ELR (cell line): ENCODE measurements at regions not wholly inside any gene's neighbourhood (a gene's known extent, or its start where the extent isn't known, plus 50 kb on each side); places are given as distances from the start of the nearest gene placed in this dataset.

ENCODE experiments used
- DNase-seq: peaks from one replicate; pipeline ENCODE4 v3.0.0-alpha.2; 2015; ENCODE audit warnings: low read depth

DNA sequence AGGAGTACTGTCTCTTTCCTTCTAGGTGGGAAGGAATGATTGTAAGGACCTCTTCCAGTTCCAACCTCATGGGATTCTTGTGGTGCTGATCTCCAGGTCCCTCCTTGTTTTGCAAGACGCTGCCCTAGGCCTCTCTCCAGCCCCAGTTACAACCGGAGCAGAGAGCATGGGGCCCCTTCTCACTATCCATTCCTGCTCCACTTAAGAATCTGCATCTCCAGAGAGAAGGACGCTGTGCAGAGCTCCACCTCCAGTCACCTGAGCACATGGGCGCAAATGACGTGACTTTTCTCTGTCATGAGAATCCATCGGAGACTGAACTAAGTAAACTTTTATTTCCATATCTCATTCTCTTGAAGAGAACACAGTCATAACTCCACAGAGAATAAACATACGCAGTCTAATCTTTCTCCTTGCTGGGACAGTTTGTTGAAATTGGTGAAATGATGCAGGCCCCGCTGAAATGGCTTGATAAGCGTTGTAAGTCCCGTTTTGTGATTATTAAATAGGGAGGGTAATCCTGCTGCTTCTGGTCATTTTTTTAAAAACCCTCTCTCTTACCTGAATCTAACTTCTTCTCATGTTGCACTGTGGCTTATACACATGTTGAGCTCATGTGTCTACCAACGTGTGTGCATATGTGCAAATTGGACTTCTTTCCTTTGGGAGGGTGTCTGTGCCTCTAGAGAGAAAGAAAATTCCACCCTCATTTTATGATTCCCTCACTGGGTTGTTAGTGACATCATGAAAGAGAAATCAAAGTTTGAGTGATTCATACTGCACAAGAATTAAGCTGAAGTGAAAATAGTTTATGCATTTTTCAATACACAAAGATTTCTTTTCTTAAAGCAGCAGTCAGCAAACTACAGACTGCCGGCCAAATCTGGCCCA lies 133.2 kb upstream of the TBX20 start:
- no peak for DNase-seq

DNA sequence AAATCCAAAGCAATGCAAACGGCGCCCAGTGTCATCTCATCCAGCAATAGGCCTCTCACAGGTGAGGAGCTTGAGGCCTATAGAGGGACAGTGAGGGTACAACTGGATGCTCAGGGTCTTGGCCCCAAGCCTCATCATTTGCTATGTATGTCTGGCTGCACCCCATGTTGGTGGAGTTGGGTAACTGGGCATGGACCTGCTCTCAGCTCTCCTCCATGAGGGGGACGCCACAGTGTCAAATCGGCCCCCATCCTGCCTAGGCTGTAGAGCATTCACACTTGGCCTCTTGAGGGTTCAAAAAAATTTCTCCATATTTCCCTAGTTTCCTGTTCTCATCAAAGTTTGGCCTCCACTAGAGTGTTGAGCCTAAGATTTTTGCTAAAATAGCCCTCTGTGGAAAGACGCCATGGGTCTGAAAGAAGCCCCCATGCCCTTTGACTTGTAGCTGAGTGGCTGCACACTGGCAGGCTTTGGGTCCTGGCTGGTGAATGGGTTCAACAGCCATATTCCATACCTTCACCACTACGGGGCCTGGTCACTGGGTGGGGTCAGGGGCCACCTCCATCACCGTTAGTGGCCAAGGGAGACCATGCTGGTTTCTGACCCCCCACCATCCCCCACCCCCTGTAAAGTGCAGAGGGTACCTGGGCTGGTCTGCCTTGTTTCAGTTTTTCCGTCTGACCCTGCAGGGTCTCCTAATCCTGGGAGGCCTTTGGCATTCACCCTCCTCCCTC lies 132.3 kb upstream of the TBX20 start:
- no peak for DNase-seq

DNA sequence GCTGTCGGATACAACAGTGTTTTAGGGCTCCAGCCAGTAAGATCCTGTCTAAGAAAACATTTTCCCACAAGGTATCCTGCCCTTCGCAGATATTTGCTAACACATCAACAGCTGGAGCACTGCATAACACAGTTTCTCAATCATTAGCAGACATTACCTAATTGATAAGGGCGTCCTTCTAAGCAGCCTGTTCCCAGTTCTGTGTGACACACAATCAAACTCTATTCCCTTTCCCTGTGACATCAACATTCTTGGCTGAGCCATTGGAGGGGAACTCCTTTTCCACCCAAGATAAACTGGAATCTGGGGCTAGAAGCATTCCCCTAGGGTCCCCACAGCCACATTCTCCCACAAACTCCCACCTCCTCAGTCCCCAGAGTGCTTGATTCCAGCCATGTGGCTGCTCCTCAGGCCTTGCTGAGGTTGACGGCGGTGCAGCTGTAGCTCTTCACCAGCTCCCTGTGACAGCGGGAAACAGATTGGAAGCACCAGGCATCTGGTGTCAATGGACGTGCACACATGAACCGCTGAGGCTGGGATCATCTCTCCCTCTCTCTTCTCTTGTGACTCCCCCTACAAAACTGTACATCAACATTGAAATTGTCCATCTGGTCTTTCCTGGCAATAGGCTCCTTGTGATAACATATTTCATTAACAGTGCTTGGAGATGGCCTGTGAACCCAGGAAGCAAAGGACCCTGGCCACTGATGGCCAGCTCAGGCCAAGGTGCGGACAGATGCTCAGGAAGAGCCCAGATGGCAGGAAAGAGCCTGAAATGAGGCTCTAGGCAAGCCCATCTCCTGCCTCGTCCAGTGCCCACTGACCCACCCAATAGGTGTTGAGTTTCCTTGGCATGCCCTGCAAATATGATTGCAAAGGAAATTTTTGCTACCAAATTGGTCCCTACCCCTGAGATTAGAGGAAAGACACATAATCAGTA lies 131.1 kb upstream of the TBX20 start:
- DNase-seq = no peak

DNA sequence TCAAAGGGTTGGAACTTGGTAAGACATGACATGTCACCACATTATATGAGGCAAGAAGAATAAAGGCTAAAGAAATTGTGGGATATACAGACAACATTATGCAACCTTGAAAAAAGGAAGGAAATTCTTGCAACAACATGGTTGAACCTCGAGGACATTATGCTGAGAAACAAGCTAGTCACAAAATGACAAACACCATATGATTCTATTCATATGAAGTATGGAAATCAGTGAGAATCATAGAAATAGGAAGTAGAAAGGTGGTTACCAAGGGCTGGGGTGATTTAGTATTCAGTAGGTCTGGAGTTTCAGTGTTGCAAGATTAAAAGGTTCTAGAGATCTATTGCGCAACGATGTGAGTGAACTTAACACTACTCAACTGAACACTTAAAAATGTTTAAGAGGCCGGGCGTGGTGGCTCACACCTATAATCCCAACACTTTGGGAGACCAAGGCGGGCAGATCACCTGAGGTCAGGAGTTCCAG lies 126.9 kb upstream of the TBX20 start:
- DNase-seq = no peak

DNA sequence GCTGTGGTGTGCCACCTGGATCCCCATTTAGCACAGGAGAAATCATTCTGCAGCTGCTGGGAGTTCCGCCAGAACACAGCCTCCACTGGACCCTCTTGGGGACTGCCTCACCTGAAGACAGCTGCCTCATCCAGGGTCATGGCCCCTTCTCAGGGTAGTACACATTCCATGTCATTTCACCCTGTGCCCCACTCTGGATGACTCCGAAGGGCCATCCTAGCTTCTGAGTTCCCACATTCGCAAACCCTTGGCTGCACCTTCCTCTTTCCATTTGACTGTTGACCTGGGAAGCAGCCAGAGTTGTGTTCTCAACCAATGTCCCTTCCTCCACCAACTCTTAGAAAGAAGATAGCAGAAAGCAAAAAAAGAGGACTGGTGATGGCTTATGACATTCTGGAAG lies 125.6 kb upstream of the TBX20 start:
- DNase-seq = no peak

DNA sequence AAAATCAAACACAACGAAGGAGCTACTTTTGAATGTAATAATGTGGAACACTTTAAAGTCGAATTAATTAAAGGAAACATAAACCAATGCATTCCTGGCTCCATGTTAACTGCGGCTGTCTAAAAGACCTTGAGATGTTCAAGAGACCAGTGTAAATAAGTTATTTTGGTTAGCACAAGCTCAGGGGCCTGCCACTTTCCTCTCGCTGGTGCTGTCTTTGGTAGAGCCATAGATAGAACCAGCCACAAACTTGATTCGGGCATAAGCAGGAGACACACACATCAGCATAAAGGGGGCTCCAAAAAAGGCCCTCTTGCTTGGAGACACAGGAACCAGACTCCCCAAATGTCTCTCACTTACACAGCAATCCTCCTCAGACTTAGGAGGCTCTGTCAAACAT lies 121.6 kb upstream of the TBX20 start:
- DNase-seq = no peak

DNA sequence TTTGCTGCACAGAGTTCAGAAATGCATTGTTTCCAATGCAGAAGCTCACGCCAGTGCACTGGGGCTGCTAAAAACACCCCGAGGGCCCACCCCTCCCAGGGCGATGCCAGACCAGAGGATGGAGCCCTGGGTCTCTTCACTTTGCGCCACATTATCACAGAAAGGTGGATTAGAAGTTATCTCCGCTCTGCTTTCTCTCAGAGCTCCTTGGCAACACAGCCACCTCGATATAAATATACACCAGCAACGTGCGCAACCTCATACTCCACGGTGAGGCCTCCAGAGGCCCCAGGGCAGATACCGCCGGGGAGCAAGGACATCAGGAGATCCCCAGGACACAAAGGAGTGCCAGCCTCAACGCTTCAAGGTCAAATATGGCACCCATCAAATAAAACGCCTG lies 121.0 kb upstream of the TBX20 start:
- DNase-seq = no peak

DNA sequence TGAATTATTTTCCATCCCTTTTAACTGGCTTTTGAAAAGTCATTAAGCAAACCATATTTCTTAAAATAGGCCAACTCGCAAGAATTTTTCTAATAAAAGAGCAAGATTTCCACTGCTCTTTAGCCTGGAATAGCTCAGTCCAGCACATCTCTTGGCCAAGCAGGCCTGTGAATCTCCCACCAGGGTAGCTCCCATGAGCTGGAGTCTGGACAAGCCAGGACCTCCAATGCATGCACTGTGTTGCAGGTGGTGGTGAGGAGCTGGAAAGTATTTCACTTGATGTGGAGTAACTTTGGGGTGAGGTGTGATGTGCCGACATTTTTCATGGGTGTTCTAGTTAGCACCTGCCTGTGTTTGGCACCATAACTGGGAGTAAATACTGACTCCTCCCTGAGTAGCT lies 117.3 kb upstream of the TBX20 start:
- no peak for DNase-seq

DNA sequence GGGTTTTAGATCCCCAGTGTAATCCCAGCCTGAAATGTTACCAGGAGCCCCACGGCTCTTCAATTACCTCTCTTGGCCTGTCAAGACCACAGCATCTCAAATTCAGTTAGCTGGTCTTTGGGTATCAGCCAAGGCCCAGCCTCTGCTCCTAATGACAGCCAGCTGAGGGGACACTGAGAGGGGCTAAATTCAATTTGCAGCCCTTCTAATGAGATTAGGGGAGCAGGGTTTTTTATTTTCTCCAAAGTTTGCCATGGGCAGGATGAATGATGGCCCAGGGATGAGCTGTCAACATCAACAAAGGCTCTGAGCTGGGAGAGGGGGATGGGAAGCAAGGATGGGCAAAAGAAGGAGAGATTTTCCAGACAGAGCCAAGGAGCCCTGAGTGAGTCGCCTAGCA lies 116.8 kb upstream of the TBX20 start:
- DNase-seq = no peak

DNA sequence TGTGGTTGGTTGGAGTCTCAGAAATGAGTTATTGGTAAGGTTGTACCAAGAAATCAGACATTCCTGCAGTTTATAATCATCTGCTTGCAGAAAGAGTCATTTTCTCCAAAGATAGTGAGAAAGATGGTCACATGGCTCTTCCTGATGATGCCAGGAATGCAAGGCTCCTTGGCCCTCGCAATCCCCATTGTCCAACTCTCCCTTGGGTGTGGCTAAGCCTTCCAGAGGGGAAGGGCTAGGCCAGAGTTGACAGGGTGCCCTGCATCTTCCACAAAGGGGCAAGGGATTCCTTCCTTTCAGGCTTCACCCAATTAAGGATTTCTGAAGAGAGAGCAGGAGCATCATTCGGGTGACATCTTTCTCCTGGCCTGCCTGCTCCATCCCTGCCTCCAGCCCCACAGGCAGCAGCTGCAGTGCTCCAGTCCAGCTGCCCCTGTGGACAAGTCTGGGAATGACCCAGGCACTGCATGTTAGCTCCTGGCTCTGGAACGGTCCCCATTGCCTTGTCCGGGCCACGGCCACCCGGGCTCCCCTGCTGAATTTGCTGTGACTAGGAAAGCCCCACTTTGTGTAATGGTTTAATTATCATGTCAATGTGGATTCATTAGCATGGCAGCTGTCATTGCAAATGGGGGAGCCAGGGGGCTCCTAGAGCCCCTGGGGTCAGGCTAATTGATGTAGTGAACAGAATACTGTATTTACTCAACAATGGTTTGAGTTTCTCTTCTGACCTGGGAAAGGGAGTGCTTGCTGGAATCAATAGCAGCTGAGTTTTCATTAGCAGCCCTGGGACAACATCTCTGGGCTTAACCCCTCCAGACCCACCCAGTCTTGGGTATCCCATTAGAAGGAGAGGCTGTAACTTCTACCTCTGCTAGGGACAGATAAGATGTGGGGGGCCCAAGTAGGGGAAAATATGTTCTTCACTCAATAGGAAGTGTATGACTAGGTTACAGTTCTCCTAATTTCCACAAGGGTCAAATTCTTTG lies 112.6 kb upstream of the TBX20 start:
- DNase-seq = no peak

DNA sequence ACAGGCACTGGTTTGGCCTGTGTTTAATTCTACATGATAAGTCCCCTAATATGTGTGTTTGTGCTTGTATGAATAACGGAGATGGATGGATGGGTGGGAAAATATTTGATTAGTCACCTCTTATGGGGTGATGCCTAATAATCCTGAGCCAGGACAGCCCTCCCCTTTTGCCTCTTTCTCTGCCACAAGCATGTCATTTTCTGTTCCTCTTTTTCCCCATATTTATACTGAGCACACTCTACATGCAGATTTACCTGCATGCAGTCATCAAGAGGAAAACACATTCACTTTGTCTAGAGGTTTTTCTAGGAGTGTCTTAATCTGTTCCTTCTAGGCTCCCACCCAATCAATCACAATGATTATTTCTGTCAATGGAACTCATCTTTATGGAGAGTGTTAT lies 111.6 kb upstream of the TBX20 start:
- no peak for DNase-seq

DNA sequence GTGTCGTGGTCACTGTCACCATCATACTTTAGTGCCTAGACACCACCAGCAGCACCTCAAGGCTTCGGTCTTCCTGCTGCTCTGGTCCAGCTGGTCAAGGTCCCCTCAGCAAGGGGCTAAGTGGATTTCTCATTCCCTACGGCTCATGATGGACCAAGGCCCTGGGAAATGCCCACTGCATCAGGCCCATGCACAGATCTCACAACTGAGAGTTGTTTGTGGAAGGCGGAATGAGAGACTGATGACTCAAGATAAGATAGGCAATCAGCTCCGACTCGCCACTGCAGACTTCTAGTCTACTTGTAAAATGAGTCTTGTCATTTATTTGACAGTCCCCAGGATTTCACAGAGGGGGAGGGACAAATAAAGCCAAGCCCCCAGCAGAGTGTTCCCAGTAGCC lies 108.4 kb upstream of the TBX20 start:
- DNase-seq = no peak

DNA sequence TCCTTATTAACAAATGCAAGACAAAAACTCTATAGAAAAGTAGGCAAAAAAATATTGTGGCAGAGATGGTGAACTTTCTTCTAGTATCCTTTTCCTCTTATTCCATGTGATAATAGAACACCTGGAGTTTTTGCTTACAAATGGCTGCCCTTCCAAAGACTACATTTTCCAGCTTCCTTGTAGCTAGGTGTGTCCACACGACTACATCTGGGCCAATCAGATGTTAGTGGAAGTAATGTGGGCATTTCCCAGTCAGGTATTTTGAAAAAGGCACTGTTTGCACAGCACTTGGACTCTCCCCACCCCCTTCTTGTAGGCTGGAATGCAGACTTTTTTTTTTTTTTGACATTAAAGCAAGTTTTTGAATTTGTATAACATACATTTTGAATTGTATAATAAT lies 105.5 kb upstream of the TBX20 start:
- DNase-seq = no peak

DNA sequence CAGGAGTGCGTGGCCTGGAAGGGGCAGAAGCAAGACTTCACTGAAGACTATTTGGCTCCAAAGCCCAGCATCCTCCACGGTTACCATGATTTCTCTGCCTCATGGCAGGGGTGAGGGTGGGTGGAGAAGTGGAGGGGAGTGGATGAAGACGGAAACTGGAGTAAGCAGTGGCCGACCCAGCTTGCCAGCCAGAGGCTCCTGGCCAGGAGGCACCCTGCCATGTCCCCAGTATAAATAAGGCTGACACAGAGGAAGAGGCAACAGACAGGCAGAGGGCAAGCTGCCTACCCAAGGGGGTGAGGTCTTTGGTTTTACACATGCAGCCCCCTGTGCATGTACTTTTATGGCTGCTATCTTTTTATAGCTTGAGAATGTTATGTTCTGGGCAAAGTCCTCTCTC lies 102.6 kb upstream of the TBX20 start:
- no peak for DNase-seq

DNA sequence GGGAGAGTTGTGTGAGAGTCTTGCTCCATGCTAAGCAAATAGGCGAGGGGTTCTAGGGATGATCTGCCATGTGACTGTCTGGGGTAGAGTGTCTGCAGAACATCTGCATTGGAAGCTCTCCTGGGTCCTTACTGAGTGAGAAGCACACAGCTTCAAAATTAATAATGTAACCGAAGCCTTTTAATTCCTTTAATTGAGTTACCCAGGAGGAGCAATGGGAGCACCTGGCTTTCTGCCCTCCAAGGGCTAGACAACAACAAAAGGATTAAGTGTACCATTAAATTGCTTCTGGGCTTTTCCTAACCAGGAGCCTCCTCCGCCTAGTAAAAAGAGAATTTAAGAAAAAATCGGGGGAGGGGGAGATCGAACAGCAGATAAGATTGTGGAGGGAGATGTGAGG lies 102.0 kb upstream of the TBX20 start:
- DNase-seq = no peak

DNA sequence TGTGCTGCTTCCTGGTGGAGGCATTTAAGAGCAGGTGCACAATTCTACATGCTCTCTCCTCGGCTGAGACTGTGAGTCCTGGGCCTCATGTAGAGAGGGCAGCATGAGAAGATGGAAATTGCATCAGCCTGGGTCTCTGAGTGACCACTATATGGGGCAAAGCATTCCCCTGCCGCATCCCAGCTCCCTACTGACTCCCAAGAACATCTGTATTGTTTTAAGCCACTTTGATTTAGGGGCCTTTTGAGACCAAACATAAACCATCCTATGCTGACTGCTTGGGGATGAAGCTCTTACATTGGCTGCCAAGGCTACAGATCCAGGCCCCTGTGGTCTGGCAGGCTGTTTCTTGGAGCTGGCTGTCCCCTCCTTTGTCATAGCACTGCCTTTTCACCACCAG lies 101.3 kb upstream of the TBX20 start:
- DNase-seq = no peak

DNA sequence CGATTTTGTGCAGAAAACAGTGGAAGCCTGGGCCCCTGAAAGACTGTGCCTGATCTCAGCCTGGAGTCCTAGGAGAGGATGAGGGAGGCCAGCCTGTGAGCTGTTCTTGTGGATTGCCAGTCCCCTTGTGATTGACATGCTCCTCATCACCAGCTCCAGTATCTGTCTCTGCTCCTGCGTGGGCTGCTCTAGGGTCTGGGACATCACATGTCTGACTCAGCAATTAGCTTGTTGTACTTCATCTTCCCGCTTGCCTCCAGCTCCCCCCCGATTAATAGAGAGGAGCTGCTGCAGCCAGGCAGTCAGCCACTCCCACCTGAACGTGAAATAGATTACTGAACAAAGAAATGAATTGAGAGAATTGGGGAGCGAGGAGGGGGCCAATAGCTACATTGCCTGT lies 99.6 kb upstream of the TBX20 start:
- no peak for DNase-seq

DNA sequence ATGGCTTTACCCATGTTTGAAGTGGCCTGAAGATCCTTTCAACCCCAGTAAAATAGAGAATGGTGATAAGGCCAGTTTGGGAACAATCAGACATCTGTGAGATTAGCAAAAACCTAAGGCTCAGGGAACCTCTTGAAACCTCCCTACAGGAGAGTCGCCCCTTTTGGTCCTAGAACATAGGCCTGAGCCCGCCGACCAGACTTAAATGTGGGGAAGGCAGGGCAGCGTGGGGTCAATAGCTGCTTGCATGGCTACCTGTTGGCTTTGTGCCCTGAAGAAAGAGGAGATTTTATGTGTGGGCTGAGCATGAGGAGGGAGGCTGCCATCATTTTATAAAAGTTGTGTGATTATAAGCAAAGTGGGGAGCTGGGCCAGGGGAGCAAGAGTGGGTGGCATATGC lies 97.6 kb upstream of the TBX20 start:
- no peak for DNase-seq

DNA sequence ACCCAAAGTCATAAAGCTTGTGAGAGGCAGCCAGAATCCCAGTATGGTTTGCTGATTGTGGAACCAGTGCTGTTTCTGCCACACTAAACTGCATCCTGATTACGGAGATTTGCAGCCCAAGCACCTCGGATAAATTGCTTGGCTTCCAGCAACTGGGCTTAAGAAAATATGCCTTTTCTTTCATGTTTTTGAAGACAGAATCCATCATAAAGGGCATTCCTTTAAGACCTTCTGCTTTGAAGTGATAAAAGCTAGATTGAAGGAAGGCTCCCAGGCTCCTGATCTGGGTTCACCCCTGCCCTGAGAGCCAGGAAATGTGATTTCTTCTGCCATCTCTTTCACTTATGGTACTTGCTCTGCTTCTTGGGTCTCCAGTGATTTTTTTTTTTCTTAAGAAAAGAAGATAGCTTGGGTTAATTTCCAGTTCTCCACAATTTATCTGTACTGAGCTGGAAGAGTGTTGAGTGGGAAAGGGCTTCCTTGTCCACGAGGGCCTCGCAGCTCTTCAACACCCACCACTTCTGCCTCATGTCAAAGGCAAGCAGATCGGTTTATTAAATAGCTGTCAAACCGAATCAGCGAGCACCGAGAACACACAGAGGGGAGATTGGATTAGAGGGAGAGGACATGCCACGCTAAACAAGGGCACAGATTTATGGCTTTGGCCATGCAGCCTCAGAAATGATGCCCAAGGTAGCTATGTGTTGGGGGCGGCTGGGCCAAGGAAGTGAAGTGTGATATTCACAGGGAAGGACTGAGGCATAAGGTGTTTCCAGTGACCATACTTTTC lies 94.9 kb upstream of the TBX20 start:
- DNase-seq = no peak

DNA sequence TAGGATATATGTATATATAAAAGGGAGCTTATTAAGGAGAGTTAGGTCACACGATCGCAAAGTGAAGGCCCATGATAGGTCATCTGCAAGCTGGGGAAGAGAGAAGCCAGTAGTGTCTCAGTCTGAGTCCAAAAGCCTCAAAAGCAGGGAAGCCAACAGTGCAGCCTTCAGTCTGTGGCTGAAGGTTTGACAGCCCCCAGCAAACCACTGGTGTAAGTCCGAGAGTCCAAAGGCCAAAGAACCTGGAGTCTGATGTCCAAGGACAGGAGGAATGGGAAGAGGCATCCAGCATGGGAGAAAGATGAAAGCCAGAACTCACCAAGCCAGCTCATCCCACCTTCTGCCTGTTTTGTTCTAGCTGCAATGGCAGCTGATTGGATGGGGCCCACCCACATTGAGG lies 88.9 kb upstream of the TBX20 start:
- no peak for DNase-seq
